Astrocyte of the spinal cord (primary cell): ENCODE measurements at regions not wholly inside any gene's neighbourhood (a gene's known extent, or its start where the extent isn't known, plus 50 kb on each side); places are given as distances from the start of the nearest gene placed in this dataset.

ENCODE experiments used
- DNase-seq: peaks from one replicate; pipeline ENCODE4 v3.0.0; 2011; ENCODE audit warnings: low read depth, low spot score
- H3K4me3 ChIP-seq: 2 replicates; pipeline ENCODE4 v1.5.1; 2011; ENCODE audit warnings: low read depth, mild to moderate bottlenecking, low read length, moderate library complexity
- in situ Hi-C: cut with HindIII; loops from 2 replicates; pipeline ENCODE4 v1.10.0; 2017; ENCODE audit warnings: low sequenced_read_pairs
- TF ChIP-seq, protein P1 (sequence below): IDR thresholded peaks from 2 replicates; pipeline ENCODE4 v1.5.1; 2012; ENCODE audit warnings: low read depth, mild to moderate bottlenecking, low read length, inconsistent platforms

DNA sequence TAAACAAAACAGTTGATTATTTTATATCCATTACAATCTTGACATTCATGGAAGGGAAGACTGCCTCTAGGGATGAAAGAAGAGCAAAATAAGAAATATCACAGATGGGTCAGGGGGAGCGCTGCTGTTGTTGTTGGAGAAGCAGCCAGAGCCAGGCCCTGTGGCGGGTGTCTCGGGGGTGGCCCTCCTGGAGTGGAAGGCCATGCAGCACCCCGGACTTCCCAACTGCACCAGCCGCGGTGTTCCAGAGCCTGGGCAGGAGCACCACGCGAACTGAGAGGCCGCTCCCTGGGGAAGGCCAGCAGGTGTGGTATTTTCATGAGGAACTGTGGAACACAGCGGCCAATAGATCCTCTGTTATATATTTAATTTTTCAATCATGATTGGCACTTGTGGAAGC is 72.4 kb upstream of the VSTM2A start:
- TF ChIP-seq, protein P1, sequence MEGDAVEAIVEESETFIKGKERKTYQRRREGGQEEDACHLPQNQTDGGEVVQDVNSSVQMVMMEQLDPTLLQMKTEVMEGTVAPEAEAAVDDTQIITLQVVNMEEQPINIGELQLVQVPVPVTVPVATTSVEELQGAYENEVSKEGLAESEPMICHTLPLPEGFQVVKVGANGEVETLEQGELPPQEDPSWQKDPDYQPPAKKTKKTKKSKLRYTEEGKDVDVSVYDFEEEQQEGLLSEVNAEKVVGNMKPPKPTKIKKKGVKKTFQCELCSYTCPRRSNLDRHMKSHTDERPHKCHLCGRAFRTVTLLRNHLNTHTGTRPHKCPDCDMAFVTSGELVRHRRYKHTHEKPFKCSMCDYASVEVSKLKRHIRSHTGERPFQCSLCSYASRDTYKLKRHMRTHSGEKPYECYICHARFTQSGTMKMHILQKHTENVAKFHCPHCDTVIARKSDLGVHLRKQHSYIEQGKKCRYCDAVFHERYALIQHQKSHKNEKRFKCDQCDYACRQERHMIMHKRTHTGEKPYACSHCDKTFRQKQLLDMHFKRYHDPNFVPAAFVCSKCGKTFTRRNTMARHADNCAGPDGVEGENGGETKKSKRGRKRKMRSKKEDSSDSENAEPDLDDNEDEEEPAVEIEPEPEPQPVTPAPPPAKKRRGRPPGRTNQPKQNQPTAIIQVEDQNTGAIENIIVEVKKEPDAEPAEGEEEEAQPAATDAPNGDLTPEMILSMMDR, result no peak

DNA sequence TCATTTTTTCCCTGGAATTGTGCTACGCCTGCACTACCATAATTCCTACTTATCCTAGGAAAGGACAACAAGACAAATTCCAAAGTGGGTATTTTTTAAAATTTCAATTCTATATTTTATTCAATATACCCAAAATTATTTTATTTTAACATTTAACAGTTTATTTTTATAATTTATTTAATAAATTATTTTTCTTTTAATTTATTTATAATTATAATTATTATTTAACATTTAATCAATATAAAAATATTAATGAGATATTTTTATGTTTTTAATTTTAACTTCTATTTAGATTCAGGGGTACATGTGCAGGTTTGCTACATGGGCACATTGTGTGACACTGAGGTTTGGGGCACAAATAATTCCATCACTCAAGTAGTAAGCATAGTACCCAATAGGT is 65.6 kb upstream of the VSTM2A start:
- DNase-seq, result no peak
- in situ Hi-C loops, result no loop called here

More for the DNA sequence above, 72.4 kb upstream of the VSTM2A start:
- DNase-seq, result no peak
- in situ Hi-C loops, result no loop called here
- H3K4me3 ChIP-seq, result no peak overlapping the region

DNA sequence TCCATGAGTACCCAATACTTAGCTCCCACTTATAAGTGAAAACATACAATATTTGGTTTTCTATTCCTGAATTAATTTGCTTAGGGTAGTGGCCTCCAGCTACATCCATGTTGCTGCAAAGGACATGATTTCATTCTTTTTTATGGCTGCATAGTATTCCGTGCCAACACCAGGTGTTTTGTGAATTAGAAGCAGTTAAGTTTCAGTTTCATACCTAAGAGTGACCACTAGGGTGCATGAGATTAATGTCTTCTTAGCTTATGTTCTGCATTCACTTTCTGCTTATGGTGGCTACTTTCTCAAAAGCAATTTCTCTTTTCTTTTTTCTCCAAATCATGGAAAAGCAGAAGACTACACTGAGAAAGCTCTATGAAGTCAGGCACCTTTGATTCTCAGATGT is 65.1 kb upstream of the VSTM2A start:
- no peak overlapping the region for H3K4me3 ChIP-seq
- in situ Hi-C loops, result no loop called here
- TF ChIP-seq, protein P1, result no peak
- DNase-seq, result no peak

More for the DNA sequence above, 65.6 kb upstream of the VSTM2A start:
- TF ChIP-seq, protein P1, result no peak
- no peak overlapping the region for H3K4me3 ChIP-seq

DNA sequence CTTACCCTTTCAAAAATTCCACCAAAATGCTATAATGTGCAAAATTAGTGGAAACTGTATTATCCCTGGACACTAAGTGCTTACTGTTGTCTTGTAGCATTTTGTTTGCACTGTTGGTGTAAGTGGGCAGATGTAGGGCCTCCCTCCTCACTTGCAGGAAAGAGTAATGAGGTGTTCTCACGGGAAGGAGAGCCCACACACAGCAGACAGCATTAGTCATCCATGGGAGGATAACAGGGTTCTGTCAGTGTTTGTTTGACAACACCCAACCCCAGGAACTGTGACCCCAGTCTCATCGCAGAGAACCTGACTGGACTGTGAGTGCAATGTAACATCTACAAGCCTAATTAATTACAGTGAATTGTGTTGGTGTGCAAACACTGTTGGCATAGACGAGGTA is 58.7 kb upstream of the VSTM2A start:
- TF ChIP-seq, protein P1, result no peak
- H3K4me3 ChIP-seq, result no peak overlapping the region
- DNase-seq, result no peak
- in situ Hi-C loops, result no loop called here

DNA sequence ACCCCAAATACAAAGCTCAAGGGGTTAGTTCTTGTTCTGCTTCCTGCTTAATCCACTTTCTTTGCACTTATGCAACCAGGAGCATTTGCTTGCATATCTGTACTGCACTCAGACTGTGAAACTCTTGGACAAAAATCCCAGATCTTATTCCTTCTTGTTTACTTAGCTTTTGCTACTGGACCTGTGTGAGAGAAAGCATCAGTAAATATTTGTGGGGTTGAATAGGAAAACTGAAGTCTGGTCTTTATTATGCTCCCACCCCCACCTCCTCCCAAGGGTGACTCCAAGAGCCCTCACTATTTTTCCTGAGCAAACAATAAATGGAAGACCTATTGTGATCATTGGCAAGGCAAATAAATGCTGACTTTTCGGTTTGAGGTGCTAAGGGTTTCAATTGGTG is 57.1 kb upstream of the VSTM2A start:
- H3K4me3 ChIP-seq, result no peak overlapping the region
- DNase-seq, result no peak
- in situ Hi-C loops, result no loop called here
- TF ChIP-seq, protein P1, result no peak
